GM12878 (cell line): ENCODE measurements at regions not wholly inside any gene's neighbourhood (a gene's known extent, or its start where the extent isn't known, plus 50 kb on each side); places are given as distances from the start of the nearest gene placed in this dataset.

Experiments
- ATAC-seq: fragments of 200-7000 bp; cut with Tn5 transposase; 3 replicates; pipeline ENCODE4 v1.9.1; 2020; ENCODE audit warnings: mild to moderate bottlenecking, moderate library complexity
- BruUV-seq: library from RNA; stranded (reverse); fragments of 400-500 nt; replicated peaks from 2 replicates; lab custom pipeline; 2021; lab: Mats Ljungman, UMichigan
- CTCF ChIA-PET: fragments of 300-600 bp; sonication (Branson Sonifier 250); formaldehyde crosslinking; extraction: SDS; loops from one replicate; lab custom pipeline; 2021; ENCODE audit warnings: inconsistent platforms; lab: Yijun Ruan, JAX
- POLR2A ChIA-PET: fragments of 350-600 bp; formaldehyde crosslinking; extraction: SDS; loops from one replicate; lab custom pipeline; 2021; ENCODE audit warnings: inconsistent platforms; lab: Charles Lee
- RAD21 ChIA-PET: fragments of 300-600 bp; sonication (Branson Sonifier 250); formaldehyde crosslinking; loops from one replicate; lab custom pipeline; 2023; ENCODE audit warnings: antibody characterized with exemption; ENCODE audit not compliant: unreplicated experiment; lab: Charles Lee
- SMC1A ChIA-PET: fragments of 300-600 bp; sonication (Branson Sonifier 250); formaldehyde crosslinking; loops from one replicate; lab custom pipeline; 2023; ENCODE audit not compliant: unreplicated experiment, uncharacterized antibody; lab: Charles Lee
- DNase-seq: peaks from one replicate; pipeline ENCODE4 v3.0.0-alpha.2; 2011; ENCODE audit warnings: low read depth, low spot score
- FAIRE-seq: peaks from 3 replicates; lab custom pipeline; 2011; peaks lifted over from hg19 to GRCh38; lab: Jason Lieb, UNC
- H2AFZ ChIP-seq: 2 replicates; pipeline ENCODE4 v1.6.0; 2011; ENCODE audit warnings: low read depth, low read length, control low read depth; ENCODE audit not compliant: control insufficient read depth
- H3K27ac ChIP-seq: 2 replicates; pipeline ENCODE4 v1.5.1; 2011; ENCODE audit warnings: control low read depth; ENCODE audit not compliant: control insufficient read depth, insufficient read depth
- H3K27me3 ChIP-seq, 2 experiments: replicated peaks in 1 of 2; 2 replicates each; pipeline versions ENCODE4 v1.6.0 to v1.6.1; 2011; ENCODE audit warnings: low read length in 1 of 2; ENCODE audit not compliant: control insufficient read depth in 2 of 2, insufficient read depth in 2 of 2
- H3K36me3 ChIP-seq, 2 experiments: 2 replicates each; pipeline ENCODE4 v1.5.1; 2011; ENCODE audit warnings: low read length in 1 of 2; ENCODE audit not compliant: control insufficient read depth in 2 of 2, insufficient read depth in 2 of 2
- H3K4me1 ChIP-seq: 2 replicates; pipeline ENCODE4 v1.6.1; 2011; ENCODE audit warnings: mild to moderate bottlenecking, low read length, moderate library complexity, mixed read lengths; ENCODE audit not compliant: control insufficient read depth, insufficient read depth
- H3K4me2 ChIP-seq: 2 replicates; pipeline ENCODE4 v1.6.0; 2011; ENCODE audit warnings: control low read depth; ENCODE audit not compliant: control insufficient read depth, insufficient read depth
- H3K4me3 ChIP-seq: fragments of 200-600 bp; sonication (generic); 2 replicates; pipeline ENCODE4 v1.5.1; 2016
- H3K79me2 ChIP-seq: 2 replicates; pipeline ENCODE4 v1.6.0; 2011; ENCODE audit warnings: low read length; ENCODE audit not compliant: control insufficient read depth, insufficient read depth
- H3K9ac ChIP-seq: 2 replicates; pipeline ENCODE4 v1.8.0; 2011; ENCODE audit warnings: low read length, control low read depth, mixed read lengths; ENCODE audit not compliant: control insufficient read depth, insufficient read depth
- H3K9me3 ChIP-seq: replicated peaks from 3 replicates; pipeline ENCODE4 v1.5.1; 2011; ENCODE audit warnings: mild to moderate bottlenecking, low read length; ENCODE audit not compliant: control insufficient read depth, insufficient read depth
- H4K20me1 ChIP-seq: 2 replicates; pipeline ENCODE4 v1.6.0; 2011; ENCODE audit not compliant: control insufficient read depth, insufficient read depth
- CREM ChIP-seq: IDR thresholded peaks from 2 replicates; pipeline ENCODE4 v1.6.1; 2014; ENCODE audit warnings: antibody characterized with exemption, low read depth
- EP300 ChIP-seq, 2 experiments: fragments of 150-350 bp in 1 of 2; IDR thresholded peaks; 2 replicates each; pipeline ENCODE4 v1.6.1; 2011 to 2012; ENCODE audit warnings: low read depth in 2 of 2, low read length in 2 of 2, borderline replicate concordance in 1 of 2, improper control_type of control experiment in 1 of 2, inconsistent platforms in 1 of 2; ENCODE audit not compliant: control insufficient read depth in 1 of 2
- JUNB ChIP-seq: IDR thresholded peaks from 2 replicates; pipeline ENCODE4 v1.6.1; 2016; ENCODE audit warnings: antibody characterized with exemption, mild to moderate bottlenecking
- KAT2A ChIP-seq: conservative IDR thresholded peaks from 2 replicates; pipeline ENCODE4 v1.6.1; 2011; ENCODE audit warnings: low read depth, low read length; ENCODE audit not compliant: control insufficient read depth
- MTA3 ChIP-seq: IDR thresholded peaks from 2 replicates; pipeline ENCODE4 v1.6.1; 2012; ENCODE audit warnings: low read length, inconsistent platforms, borderline replicate concordance
- MXI1 ChIP-seq: fragments of 150-350 bp; IDR thresholded peaks from 2 replicates; pipeline ENCODE4 v1.6.1; 2011; ENCODE audit warnings: low read depth, mild to moderate bottlenecking, inconsistent platforms, low read length, improper control_type of control experiment
- POLR2AphosphoS5 ChIP-seq: IDR thresholded peaks from 2 replicates; pipeline ENCODE4 v1.6.1; 2011; ENCODE audit warnings: mild to moderate bottlenecking, low read length, inconsistent platforms
- RUNX3 ChIP-seq: IDR thresholded peaks from 2 replicates; pipeline ENCODE4 v1.6.1; 2012; ENCODE audit warnings: low read length, inconsistent platforms
- SREBF2 ChIP-seq: IDR thresholded peaks from 2 replicates; pipeline ENCODE4 v1.6.1; 2012; ENCODE audit warnings: mild to moderate bottlenecking, low read length
- TCF3 ChIP-seq: IDR thresholded peaks from 2 replicates; pipeline ENCODE4 v1.6.1; 2012; ENCODE audit warnings: low read depth, mild to moderate bottlenecking, low read length, borderline replicate concordance; ENCODE audit not compliant: insufficient read depth
- ZNF207 ChIP-seq: fragments of 450-650 bp; IDR thresholded peaks from 2 replicates; pipeline ENCODE4 v1.6.1; 2014; ENCODE audit warnings: antibody characterized with exemption, mild to moderate bottlenecking, borderline replicate concordance
- WGBS: methylation state at CpG from one replicate; pipeline ENCODE4 v1.1.6; 2016; ENCODE audit warnings: low lambda C conversion rate; ENCODE audit not compliant: insufficient replicate concordance, insufficient coverage; ENCODE audit errors: missing lambda C conversion rate; 5-methylcytosine and 5-hydroxymethylcytosine counted together
- in situ Hi-C: fragments of 300-500 bp; cut with MboI; formaldehyde crosslinking; loops from 9 replicates; pipeline ENCODE4 v1.14.3; 2018; ENCODE audit warnings: mixed read lengths
- intact Hi-C: fragments of 100-400 bp; cut with micrococcal nuclease; formaldehyde crosslinking; loops from one replicate; pipeline ENCODE4 v1.14.2; 2022; ENCODE audit not compliant: unreplicated experiment
- TF ChIP-seq, protein P1 (sequence below): IDR thresholded peaks from 2 replicates; pipeline ENCODE4 v1.6.1; 2012; ENCODE audit warnings: improper control_type of control experiment, low read depth, low read length; ENCODE audit not compliant: insufficient replicate concordance
- TF ChIP-seq, protein P2 (sequence below): fragments of 450-650 bp; IDR thresholded peaks from 2 replicates; pipeline ENCODE4 v1.6.1; 2017; ENCODE audit warnings: mild to moderate bottlenecking, low read depth, inconsistent platforms; ENCODE audit not compliant: poor library complexity, severe bottlenecking
- TF ChIP-seq, protein P3 (sequence below): fragments of 450-650 bp; IDR thresholded peaks from 2 replicates; pipeline ENCODE4 v1.6.1; 2016; ENCODE audit warnings: mild to moderate bottlenecking
- TF ChIP-seq, protein P4 (sequence below): fragments of 450-650 bp; conservative IDR thresholded peaks from 2 replicates; pipeline ENCODE4 v1.6.1; 2017; ENCODE audit warnings: mild to moderate bottlenecking, moderate library complexity

DNA sequence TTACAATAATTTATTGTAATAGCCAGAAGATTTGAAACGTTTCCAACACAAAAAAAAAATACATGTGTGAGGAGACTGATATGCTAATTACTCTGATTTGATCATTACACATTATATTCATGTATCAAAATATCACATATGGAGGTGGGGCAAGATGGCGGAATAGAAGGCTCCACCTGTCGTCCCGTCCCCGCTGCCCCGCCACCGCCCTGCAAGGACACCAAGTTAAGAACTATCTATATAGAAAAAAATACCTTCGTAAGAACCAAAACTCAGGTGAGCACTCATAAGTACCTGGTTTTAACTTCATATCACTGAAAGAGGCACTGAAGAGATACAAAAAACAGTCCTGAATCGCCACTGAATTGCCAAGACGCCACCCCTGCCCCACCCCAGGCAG lies 60.9 kb upstream of the SCRG1 start:
- WGBS: 74% methylated on average over 10 of the region's 10 CpGs
- BruUV-seq: no TSS peak
- no peak for ATAC-seq

More for the DNA sequence above, 60.9 kb upstream of the SCRG1 start:
- ChIA-PET POLR2A (no interaction called here), RAD21 (no interaction called here), SMC1A (no interaction called here), CTCF (no interaction called here)
- in situ Hi-C loops: no loop called here
- no peaks in the 10 kb centered on the region for H3K36me3 ChIP-seq
- intact Hi-C loops: no loop called here
- H3K4me2 ChIP-seq: no peak overlapping the region
- no peaks in the 10 kb centered on the region for H4K20me1 ChIP-seq
- H3K9me3 ChIP-seq: no peaks in the 10 kb centered on the region
- TF ChIP-seq, protein P1, sequence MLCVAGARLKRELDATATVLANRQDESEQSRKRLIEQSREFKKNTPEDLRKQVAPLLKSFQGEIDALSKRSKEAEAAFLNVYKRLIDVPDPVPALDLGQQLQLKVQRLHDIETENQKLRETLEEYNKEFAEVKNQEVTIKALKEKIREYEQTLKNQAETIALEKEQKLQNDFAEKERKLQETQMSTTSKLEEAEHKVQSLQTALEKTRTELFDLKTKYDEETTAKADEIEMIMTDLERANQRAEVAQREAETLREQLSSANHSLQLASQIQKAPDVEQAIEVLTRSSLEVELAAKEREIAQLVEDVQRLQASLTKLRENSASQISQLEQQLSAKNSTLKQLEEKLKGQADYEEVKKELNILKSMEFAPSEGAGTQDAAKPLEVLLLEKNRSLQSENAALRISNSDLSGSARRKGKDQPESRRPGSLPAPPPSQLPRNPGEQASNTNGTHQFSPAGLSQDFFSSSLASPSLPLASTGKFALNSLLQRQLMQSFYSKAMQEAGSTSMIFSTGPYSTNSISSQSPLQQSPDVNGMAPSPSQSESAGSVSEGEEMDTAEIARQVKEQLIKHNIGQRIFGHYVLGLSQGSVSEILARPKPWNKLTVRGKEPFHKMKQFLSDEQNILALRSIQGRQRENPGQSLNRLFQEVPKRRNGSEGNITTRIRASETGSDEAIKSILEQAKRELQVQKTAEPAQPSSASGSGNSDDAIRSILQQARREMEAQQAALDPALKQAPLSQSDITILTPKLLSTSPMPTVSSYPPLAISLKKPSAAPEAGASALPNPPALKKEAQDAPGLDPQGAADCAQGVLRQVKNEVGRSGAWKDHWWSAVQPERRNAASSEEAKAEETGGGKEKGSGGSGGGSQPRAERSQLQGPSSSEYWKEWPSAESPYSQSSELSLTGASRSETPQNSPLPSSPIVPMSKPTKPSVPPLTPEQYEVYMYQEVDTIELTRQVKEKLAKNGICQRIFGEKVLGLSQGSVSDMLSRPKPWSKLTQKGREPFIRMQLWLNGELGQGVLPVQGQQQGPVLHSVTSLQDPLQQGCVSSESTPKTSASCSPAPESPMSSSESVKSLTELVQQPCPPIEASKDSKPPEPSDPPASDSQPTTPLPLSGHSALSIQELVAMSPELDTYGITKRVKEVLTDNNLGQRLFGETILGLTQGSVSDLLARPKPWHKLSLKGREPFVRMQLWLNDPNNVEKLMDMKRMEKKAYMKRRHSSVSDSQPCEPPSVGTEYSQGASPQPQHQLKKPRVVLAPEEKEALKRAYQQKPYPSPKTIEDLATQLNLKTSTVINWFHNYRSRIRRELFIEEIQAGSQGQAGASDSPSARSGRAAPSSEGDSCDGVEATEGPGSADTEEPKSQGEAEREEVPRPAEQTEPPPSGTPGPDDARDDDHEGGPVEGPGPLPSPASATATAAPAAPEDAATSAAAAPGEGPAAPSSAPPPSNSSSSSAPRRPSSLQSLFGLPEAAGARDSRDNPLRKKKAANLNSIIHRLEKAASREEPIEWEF: no peak
- TF ChIP-seq JUNB (no peak), TCF3 (no peak), MTA3 (no peak), ZNF207 (no peak), EP300 (IDR thresholded peaks at IDR 0.05; ENCODE audit: borderline replicate concordance in 1 of 2, control insufficient read depth in 1 of 2, low read depth in 2 of 2, low read length in 2 of 2) (no peak), MXI1 (no peak), RUNX3 (no peak), POLR2AphosphoS5 (no peak), KAT2A (no peak), SREBF2 (no peak), CREM (no peak)
- TF ChIP-seq, protein P2, sequence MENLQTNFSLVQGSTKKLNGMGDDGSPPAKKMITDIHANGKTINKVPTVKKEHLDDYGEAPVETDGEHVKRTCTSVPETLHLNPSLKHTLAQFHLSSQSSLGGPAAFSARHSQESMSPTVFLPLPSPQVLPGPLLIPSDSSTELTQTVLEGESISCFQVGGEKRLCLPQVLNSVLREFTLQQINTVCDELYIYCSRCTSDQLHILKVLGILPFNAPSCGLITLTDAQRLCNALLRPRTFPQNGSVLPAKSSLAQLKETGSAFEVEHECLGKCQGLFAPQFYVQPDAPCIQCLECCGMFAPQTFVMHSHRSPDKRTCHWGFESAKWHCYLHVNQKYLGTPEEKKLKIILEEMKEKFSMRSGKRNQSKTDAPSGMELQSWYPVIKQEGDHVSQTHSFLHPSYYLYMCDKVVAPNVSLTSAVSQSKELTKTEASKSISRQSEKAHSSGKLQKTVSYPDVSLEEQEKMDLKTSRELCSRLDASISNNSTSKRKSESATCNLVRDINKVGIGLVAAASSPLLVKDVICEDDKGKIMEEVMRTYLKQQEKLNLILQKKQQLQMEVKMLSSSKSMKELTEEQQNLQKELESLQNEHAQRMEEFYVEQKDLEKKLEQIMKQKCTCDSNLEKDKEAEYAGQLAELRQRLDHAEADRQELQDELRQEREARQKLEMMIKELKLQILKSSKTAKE: no peak
- TF ChIP-seq, protein P3, sequence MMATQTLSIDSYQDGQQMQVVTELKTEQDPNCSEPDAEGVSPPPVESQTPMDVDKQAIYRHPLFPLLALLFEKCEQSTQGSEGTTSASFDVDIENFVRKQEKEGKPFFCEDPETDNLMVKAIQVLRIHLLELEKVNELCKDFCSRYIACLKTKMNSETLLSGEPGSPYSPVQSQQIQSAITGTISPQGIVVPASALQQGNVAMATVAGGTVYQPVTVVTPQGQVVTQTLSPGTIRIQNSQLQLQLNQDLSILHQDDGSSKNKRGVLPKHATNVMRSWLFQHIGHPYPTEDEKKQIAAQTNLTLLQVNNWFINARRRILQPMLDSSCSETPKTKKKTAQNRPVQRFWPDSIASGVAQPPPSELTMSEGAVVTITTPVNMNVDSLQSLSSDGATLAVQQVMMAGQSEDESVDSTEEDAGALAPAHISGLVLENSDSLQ: no peak
- TF ChIP-seq, protein P4, sequence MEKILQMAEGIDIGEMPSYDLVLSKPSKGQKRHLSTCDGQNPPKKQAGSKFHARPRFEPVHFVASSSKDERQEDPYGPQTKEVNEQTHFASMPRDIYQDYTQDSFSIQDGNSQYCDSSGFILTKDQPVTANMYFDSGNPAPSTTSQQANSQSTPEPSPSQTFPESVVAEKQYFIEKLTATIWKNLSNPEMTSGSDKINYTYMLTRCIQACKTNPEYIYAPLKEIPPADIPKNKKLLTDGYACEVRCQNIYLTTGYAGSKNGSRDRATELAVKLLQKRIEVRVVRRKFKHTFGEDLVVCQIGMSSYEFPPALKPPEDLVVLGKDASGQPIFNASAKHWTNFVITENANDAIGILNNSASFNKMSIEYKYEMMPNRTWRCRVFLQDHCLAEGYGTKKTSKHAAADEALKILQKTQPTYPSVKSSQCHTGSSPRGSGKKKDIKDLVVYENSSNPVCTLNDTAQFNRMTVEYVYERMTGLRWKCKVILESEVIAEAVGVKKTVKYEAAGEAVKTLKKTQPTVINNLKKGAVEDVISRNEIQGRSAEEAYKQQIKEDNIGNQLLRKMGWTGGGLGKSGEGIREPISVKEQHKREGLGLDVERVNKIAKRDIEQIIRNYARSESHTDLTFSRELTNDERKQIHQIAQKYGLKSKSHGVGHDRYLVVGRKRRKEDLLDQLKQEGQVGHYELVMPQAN: no peak
- DNase-seq: no peak
- no peaks in the 10 kb centered on the region for H3K79me2 ChIP-seq
- FAIRE-seq: no peak
- no peak overlapping the region for H3K4me3 ChIP-seq
- no peak overlapping the region for H3K9ac ChIP-seq
- H3K27me3 ChIP-seq: no peaks in the 10 kb centered on the region
- no peaks in the 10 kb centered on the region for H3K4me1 ChIP-seq
- H2AFZ ChIP-seq: no peak overlapping the region
- no peak overlapping the region for H3K27ac ChIP-seq
